ENCODE measurements at regions not wholly inside any gene's neighbourhood (a gene's known extent, or its start where the extent isn't known, plus 50 kb on each side); places are given as distances from the start of the nearest gene placed in this dataset.

- Histone ChIP-seq H3K9ac (ENCODE audit: low read depth, low read length) (no peak overlapping the region), H3K27ac (ENCODE audit: low read length) (no peak overlapping the region), H3K27me3 (ENCODE audit: insufficient read depth, low read length) (no peaks in the 10 kb centered on the region), H3K4me3 (ENCODE audit: low read length) (no peak overlapping the region), H3K9me3 (ENCODE audit: insufficient read depth, low read depth, low read length) (no peaks in the 10 kb centered on the region; the same call in 1 of the 2 replicates), H3K36me3 (ENCODE audit: insufficient read depth, low read depth, low read length) (no peaks in the 10 kb centered on the region), H3K4me1 (ENCODE audit: insufficient read depth, low read length) (no peaks in the 10 kb centered on the region)
Measured at GRCh38 chr14:98290596-98290995, 981.4 kb downstream of the BCL11B start.

- Histone ChIP-seq H3K9me3 (ENCODE audit: insufficient read depth, low read depth, low read length) (no peaks in the 10 kb centered on the region; the same call in 1 of the 2 replicates), H3K27ac (ENCODE audit: low read length) (no peak overlapping the region), H3K4me3 (ENCODE audit: low read length) (no peak overlapping the region), H3K27me3 (ENCODE audit: insufficient read depth, low read length) (no peaks in the 10 kb centered on the region), H3K36me3 (ENCODE audit: insufficient read depth, low read depth, low read length) (no peaks in the 10 kb centered on the region), H3K9ac (ENCODE audit: low read depth, low read length) (no peak overlapping the region), H3K4me1 (ENCODE audit: insufficient read depth, low read length) (no peaks in the 10 kb centered on the region)
Measured at GRCh38 chr14:98292191-98292590, 979.8 kb downstream of the BCL11B start.

- Histone ChIP-seq H3K9ac (ENCODE audit: low read depth, low read length) (no peak overlapping the region), H3K4me3 (ENCODE audit: low read length) (no peak overlapping the region), H3K36me3 (ENCODE audit: insufficient read depth, low read depth, low read length) (no peaks in the 10 kb centered on the region), H3K4me1 (ENCODE audit: insufficient read depth, low read length) (no peaks in the 10 kb centered on the region), H3K9me3 (ENCODE audit: insufficient read depth, low read depth, low read length) (no peaks in the 10 kb centered on the region), H3K27me3 (ENCODE audit: insufficient read depth, low read length) (no peaks in the 10 kb centered on the region), H3K27ac (ENCODE audit: low read length) (no peak overlapping the region)
Measured at GRCh38 chr14:98293576-98293975, 978.4 kb downstream of the BCL11B start.

- H3K27me3 ChIP-seq (ENCODE audit: insufficient read depth, low read length) = no peaks in the 10 kb centered on the region
- no peaks in the 10 kb centered on the region for H3K36me3 ChIP-seq (ENCODE audit: insufficient read depth, low read depth, low read length)
- H3K4me1 ChIP-seq (ENCODE audit: insufficient read depth, low read length) = no peaks in the 10 kb centered on the region
- no peaks in the 10 kb centered on the region for H3K9me3 ChIP-seq (ENCODE audit: insufficient read depth, low read depth, low read length)
- H3K9ac ChIP-seq (ENCODE audit: low read depth, low read length) = no peak overlapping the region
- H3K4me3 ChIP-seq (ENCODE audit: low read length) = no peak overlapping the region
- H3K27ac ChIP-seq (ENCODE audit: low read length) = no peak overlapping the region
Measured at GRCh38 chr14:98296895-98297294, 975.1 kb downstream of the BCL11B start.

- H3K4me1 ChIP-seq (ENCODE audit: insufficient read depth, low read length) = no peaks in the 10 kb centered on the region
- H3K36me3 ChIP-seq (ENCODE audit: insufficient read depth, low read depth, low read length) = no peaks in the 10 kb centered on the region
- H3K9me3 ChIP-seq (ENCODE audit: insufficient read depth, low read depth, low read length) = no peaks in the 10 kb centered on the region
- no peak overlapping the region for H3K9ac ChIP-seq (ENCODE audit: low read depth, low read length)
- no peaks in the 10 kb centered on the region for H3K27me3 ChIP-seq (ENCODE audit: insufficient read depth, low read length)
- H3K4me3 ChIP-seq (ENCODE audit: low read length) = no peak overlapping the region
- no peak overlapping the region for H3K27ac ChIP-seq (ENCODE audit: low read length)
Measured at GRCh38 chr14:98297567-98297966, 974.4 kb downstream of the BCL11B start.

GRCh38 chr14:98298481-98299244 lies 973.3 kb downstream of the BCL11B start:
- no peaks in the 10 kb centered on the region for H3K36me3 ChIP-seq (ENCODE audit: insufficient read depth, low read depth, low read length)
- H3K9me3 ChIP-seq (ENCODE audit: insufficient read depth, low read depth, low read length) = no peaks in the 10 kb centered on the region
- no peaks in the 10 kb centered on the region for H3K4me1 ChIP-seq (ENCODE audit: insufficient read depth, low read length)
- H3K27ac ChIP-seq (ENCODE audit: low read length) = no peak overlapping the region
- no peaks in the 10 kb centered on the region for H3K27me3 ChIP-seq (ENCODE audit: insufficient read depth, low read length)
- H3K4me3 ChIP-seq (ENCODE audit: low read length) = no peak overlapping the region
- H3K9ac ChIP-seq (ENCODE audit: low read depth, low read length) = no peak overlapping the region

GRCh38 chr14:98301681-98302080 lies 970.3 kb downstream of the BCL11B start:
- no peak overlapping the region for H3K27ac ChIP-seq (ENCODE audit: low read length)
- no peak overlapping the region for H3K4me3 ChIP-seq (ENCODE audit: low read length)
- H3K9me3 ChIP-seq (ENCODE audit: insufficient read depth, low read depth, low read length) = no peaks in the 10 kb centered on the region
- no peaks in the 10 kb centered on the region for H3K27me3 ChIP-seq (ENCODE audit: insufficient read depth, low read length)
- H3K9ac ChIP-seq (ENCODE audit: low read depth, low read length) = no peak overlapping the region
- no peaks in the 10 kb centered on the region for H3K36me3 ChIP-seq (ENCODE audit: insufficient read depth, low read depth, low read length)
- H3K4me1 ChIP-seq (ENCODE audit: insufficient read depth, low read length) = no peaks in the 10 kb centered on the region

- Histone ChIP-seq H3K9ac (ENCODE audit: low read depth, low read length) (no peak overlapping the region), H3K9me3 (ENCODE audit: insufficient read depth, low read depth, low read length) (no peaks in the 10 kb centered on the region), H3K27me3 (ENCODE audit: insufficient read depth, low read length) (no peaks in the 10 kb centered on the region), H3K27ac (ENCODE audit: low read length) (no peak overlapping the region), H3K36me3 (ENCODE audit: insufficient read depth, low read depth, low read length) (no peaks in the 10 kb centered on the region), H3K4me3 (ENCODE audit: low read length) (no peak overlapping the region), H3K4me1 (ENCODE audit: insufficient read depth, low read length) (no peaks in the 10 kb centered on the region)
Measured at GRCh38 chr14:98304574-98304973, 967.4 kb downstream of the BCL11B start.

- Histone ChIP-seq H3K27ac (ENCODE audit: low read length) (no peak overlapping the region), H3K4me3 (ENCODE audit: low read length) (no peak overlapping the region), H3K9me3 (ENCODE audit: insufficient read depth, low read depth, low read length) (no peaks in the 10 kb centered on the region), H3K27me3 (ENCODE audit: insufficient read depth, low read length) (no peaks in the 10 kb centered on the region), H3K4me1 (ENCODE audit: insufficient read depth, low read length) (no peaks in the 10 kb centered on the region), H3K9ac (ENCODE audit: low read depth, low read length) (no peak overlapping the region), H3K36me3 (ENCODE audit: insufficient read depth, low read depth, low read length) (no peaks in the 10 kb centered on the region)
Measured at GRCh38 chr14:98309591-98309990, 962.4 kb downstream of the BCL11B start.

GRCh38 chr14:98312006-98312405 lies 960.0 kb downstream of the BCL11B start:
- H3K27ac ChIP-seq (ENCODE audit: low read length) = no peak overlapping the region
- H3K4me3 ChIP-seq (ENCODE audit: low read length) = no peak overlapping the region
- no peaks in the 10 kb centered on the region for H3K9me3 ChIP-seq (ENCODE audit: insufficient read depth, low read depth, low read length)
- H3K4me1 ChIP-seq (ENCODE audit: insufficient read depth, low read length) = no peaks in the 10 kb centered on the region
- no peaks in the 10 kb centered on the region for H3K36me3 ChIP-seq (ENCODE audit: insufficient read depth, low read depth, low read length)
- H3K27me3 ChIP-seq (ENCODE audit: insufficient read depth, low read length) = no peaks in the 10 kb centered on the region
- H3K9ac ChIP-seq (ENCODE audit: low read depth, low read length) = no peak overlapping the region

- no peak overlapping the region for H3K27ac ChIP-seq (ENCODE audit: low read length)
- H3K36me3 ChIP-seq (ENCODE audit: insufficient read depth, low read depth, low read length) = no peaks in the 10 kb centered on the region
- H3K27me3 ChIP-seq (ENCODE audit: insufficient read depth, low read length) = no peaks in the 10 kb centered on the region
- no peak overlapping the region for H3K9ac ChIP-seq (ENCODE audit: low read depth, low read length)
- no peak overlapping the region for H3K4me3 ChIP-seq (ENCODE audit: low read length)
- peaks cover 11% of the 10 kb centered on the region; the same call in 1 of the 2 replicates for H3K9me3 ChIP-seq (ENCODE audit: insufficient read depth, low read depth, low read length)
- no peaks in the 10 kb centered on the region for H3K4me1 ChIP-seq (ENCODE audit: insufficient read depth, low read length)
Measured at GRCh38 chr14:98321841-98322240, 950.2 kb downstream of the BCL11B start.

GRCh38 chr14:98323836-98324235 lies 948.2 kb downstream of the BCL11B start:
- H3K27ac ChIP-seq (ENCODE audit: low read length) = no peak overlapping the region
- no peaks in the 10 kb centered on the region for H3K36me3 ChIP-seq (ENCODE audit: insufficient read depth, low read depth, low read length)
- no peak overlapping the region for H3K4me3 ChIP-seq (ENCODE audit: low read length)
- H3K9me3 ChIP-seq (ENCODE audit: insufficient read depth, low read depth, low read length) = peaks cover 11% of the 10 kb centered on the region; the same call in 1 of the 2 replicates
- H3K9ac ChIP-seq (ENCODE audit: low read depth, low read length) = no peak overlapping the region
- H3K4me1 ChIP-seq (ENCODE audit: insufficient read depth, low read length) = no peaks in the 10 kb centered on the region
- H3K27me3 ChIP-seq (ENCODE audit: insufficient read depth, low read length) = no peaks in the 10 kb centered on the region
